NB4 (cell line): ENCODE measurements at regions not wholly inside any gene's neighbourhood (a gene's known extent, or its start where the extent isn't known, plus 50 kb on each side); places are given as distances from the start of the nearest gene placed in this dataset.

Experiments used
- MAX ChIP-seq: IDR thresholded peaks from 2 replicates; pipeline ENCODE4 v1.6.1; 2011; ENCODE audit warnings: low read depth, low read length
- POLR2A ChIP-seq: IDR thresholded peaks from 2 replicates; pipeline ENCODE4 v1.6.1; 2011; ENCODE audit warnings: mild to moderate bottlenecking; ENCODE audit not compliant: insufficient read length; ENCODE audit errors: extremely low read depth
- TF ChIP-seq, protein P1 (sequence below): IDR thresholded peaks from one replicate; pipeline ENCODE4 v1.5.1; 2012; ENCODE audit warnings: low read depth, low read length

DNA sequence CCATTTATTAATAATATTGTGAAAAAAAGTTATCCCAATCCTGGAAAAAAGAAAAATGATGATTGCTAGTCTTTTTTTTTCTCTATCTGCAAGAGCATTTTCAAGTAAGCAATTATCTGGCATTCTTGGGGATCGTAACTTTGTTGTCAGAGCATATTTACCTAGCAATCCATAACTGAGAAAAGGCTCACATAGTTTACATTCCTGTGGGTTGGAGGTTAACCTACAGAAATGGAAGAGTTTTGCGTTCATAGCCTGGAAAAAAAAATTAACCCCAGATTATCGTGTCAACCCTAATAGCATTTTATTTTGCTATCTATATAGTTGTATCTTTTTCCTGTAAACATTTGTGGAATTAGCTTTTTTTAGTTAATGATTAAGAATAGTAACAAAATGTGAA, 292.3 kb downstream of the DAD1 start:
- TF ChIP-seq, protein P1, sequence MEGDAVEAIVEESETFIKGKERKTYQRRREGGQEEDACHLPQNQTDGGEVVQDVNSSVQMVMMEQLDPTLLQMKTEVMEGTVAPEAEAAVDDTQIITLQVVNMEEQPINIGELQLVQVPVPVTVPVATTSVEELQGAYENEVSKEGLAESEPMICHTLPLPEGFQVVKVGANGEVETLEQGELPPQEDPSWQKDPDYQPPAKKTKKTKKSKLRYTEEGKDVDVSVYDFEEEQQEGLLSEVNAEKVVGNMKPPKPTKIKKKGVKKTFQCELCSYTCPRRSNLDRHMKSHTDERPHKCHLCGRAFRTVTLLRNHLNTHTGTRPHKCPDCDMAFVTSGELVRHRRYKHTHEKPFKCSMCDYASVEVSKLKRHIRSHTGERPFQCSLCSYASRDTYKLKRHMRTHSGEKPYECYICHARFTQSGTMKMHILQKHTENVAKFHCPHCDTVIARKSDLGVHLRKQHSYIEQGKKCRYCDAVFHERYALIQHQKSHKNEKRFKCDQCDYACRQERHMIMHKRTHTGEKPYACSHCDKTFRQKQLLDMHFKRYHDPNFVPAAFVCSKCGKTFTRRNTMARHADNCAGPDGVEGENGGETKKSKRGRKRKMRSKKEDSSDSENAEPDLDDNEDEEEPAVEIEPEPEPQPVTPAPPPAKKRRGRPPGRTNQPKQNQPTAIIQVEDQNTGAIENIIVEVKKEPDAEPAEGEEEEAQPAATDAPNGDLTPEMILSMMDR, result no peak
- TF ChIP-seq POLR2A (no peak), MAX (no peak)
